Tibial artery (tissue), 4 donors: ENCODE measurements at regions not wholly inside any gene's neighbourhood (a gene's known extent, or its start where the extent isn't known, plus 50 kb on each side); places are given as distances from the start of the nearest gene placed in this dataset.

Source experiments
- DNase-seq, 2 donors: peaks; one replicate each; pipeline ENCODE4 v3.0.0-alpha.2; 2019
- H3K27ac ChIP-seq, 2 donors: fragments of 200-600 bp; sonication (generic) in 1 of 2; 1 replicate in 1 of 2; 2 replicates in 1 of 2; pipeline ENCODE4 v1.5.1; 2018 to 2019; ENCODE audit warnings: mild to moderate bottlenecking in 1 of 2
- H3K27me3 ChIP-seq, 2 donors: fragments of 200-600 bp; sonication (generic) in 1 of 2; one replicate each; pipeline versions ENCODE4 v1.5.1 to v1.6.0; 2016 to 2019
- H3K36me3 ChIP-seq, 3 donors: fragments of 200-600 bp; sonication (generic) in 2 of 3; one replicate each; pipeline ENCODE4 v1.5.1; 2016 to 2019; ENCODE audit warnings: mild to moderate bottlenecking in 2 of 3
- H3K4me1 ChIP-seq, 4 donors: fragments of 200-600 bp; sonication (generic) in 2 of 4; 1 replicate in 3 of 4; 2 replicates in 1 of 4; pipeline ENCODE4 v1.5.1; 2016 to 2019
- H3K4me3 ChIP-seq, 2 donors: fragments of 200-600 bp; sonication (generic) in 1 of 2; 1 replicate in 1 of 2; 2 replicates in 1 of 2; pipeline ENCODE4 v1.5.1; 2018 to 2019; ENCODE audit warnings: mild to moderate bottlenecking in 2 of 2
- H3K9me3 ChIP-seq, 3 donors: fragments of 200-600 bp; sonication (generic) in 1 of 3; one replicate each; pipeline ENCODE4 v1.5.1; 2016 to 2019
- intact Hi-C: fragments of 100-400 bp; cut with DNase I; formaldehyde crosslinking; loops from one replicate; pipeline ENCODE4 v1.15.0; 2023; ENCODE audit warnings: low total_unique reads
- TF ChIP-seq, protein P1 (sequence below), 2 experiments: fragments of 200-600 bp in 1 of 2; fragments of 450-650 bp in 1 of 2; IDR thresholded peaks; one replicate each; pipeline ENCODE4 v1.5.1; 2017 to 2019; ENCODE audit warnings: antibody characterized with exemption in 2 of 2, mild to moderate bottlenecking in 1 of 2, moderate library complexity in 1 of 2

DNA sequence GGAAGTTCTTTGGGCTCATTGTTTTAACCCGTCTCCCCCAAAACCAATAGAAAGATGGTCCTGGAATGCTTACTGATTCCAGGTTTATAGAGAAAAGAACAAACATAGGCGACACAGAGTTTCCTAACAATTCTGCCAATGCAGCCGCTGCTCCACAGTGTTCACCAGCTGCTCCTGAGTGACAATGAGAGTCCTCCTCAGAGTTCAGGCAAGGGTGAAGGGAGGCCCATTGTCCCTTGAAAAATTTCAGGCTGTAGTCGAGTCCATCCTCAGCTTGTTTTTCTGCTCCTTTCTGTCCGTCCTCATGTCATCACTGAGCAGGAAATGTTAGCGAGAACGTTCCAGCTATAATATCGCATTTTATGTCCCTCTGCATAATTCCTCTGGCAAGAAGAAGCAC lies 537.6 kb downstream of the TCERG1L start:
- TF ChIP-seq, protein P1, sequence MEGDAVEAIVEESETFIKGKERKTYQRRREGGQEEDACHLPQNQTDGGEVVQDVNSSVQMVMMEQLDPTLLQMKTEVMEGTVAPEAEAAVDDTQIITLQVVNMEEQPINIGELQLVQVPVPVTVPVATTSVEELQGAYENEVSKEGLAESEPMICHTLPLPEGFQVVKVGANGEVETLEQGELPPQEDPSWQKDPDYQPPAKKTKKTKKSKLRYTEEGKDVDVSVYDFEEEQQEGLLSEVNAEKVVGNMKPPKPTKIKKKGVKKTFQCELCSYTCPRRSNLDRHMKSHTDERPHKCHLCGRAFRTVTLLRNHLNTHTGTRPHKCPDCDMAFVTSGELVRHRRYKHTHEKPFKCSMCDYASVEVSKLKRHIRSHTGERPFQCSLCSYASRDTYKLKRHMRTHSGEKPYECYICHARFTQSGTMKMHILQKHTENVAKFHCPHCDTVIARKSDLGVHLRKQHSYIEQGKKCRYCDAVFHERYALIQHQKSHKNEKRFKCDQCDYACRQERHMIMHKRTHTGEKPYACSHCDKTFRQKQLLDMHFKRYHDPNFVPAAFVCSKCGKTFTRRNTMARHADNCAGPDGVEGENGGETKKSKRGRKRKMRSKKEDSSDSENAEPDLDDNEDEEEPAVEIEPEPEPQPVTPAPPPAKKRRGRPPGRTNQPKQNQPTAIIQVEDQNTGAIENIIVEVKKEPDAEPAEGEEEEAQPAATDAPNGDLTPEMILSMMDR (IDR thresholded peaks at IDR 0.05) = no peak
- no peaks in the 10 kb centered on the region for H3K4me1 ChIP-seq
- DNase-seq = no peak
- intact Hi-C loops = no loop called here
- peaks cover 0 to 8% of the 10 kb centered on the region in 2 donors for H3K27me3 ChIP-seq
- no peak overlapping the region for H3K4me3 ChIP-seq
- no peaks in the 10 kb centered on the region for H3K36me3 ChIP-seq
- peaks cover 0 to 3% (median 0%) of the 10 kb centered on the region in 3 donors for H3K9me3 ChIP-seq
- H3K27ac ChIP-seq = no peak overlapping the region

DNA sequence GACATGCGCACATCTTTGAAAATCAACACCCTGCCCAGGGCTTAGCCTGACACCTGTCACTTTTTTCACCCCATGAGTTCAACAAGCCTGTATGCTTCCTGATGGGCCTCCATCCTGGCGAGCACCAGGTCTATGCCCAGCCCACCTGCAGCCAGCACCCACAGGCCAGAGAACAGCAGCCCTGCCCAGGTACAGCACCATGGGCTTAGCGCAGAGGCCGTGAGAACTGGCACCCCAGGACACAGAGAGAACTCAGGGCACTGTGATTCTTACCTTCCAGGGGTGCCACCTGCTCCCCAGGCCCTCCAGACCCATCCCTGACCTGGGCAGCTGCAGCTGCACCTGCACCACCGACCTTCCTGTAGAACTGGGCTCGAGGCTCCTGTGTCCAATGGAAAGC lies 536.6 kb downstream of the TCERG1L start:
- Histone ChIP-seq H3K27ac (no peak overlapping the region), H3K36me3 (no peaks in the 10 kb centered on the region), H3K27me3 (peaks cover 0 to 8% of the 10 kb centered on the region in 2 donors), H3K4me3 (no peak overlapping the region), H3K9me3 (no peaks in the 10 kb centered on the region), H3K4me1 (no peaks in the 10 kb centered on the region)
- intact Hi-C loops = no loop called here
- TF ChIP-seq, protein P1 (IDR thresholded peaks at IDR 0.05) = no peak
- peak in 1 of 2 donors; percentile 25 for DNase-seq

DNA sequence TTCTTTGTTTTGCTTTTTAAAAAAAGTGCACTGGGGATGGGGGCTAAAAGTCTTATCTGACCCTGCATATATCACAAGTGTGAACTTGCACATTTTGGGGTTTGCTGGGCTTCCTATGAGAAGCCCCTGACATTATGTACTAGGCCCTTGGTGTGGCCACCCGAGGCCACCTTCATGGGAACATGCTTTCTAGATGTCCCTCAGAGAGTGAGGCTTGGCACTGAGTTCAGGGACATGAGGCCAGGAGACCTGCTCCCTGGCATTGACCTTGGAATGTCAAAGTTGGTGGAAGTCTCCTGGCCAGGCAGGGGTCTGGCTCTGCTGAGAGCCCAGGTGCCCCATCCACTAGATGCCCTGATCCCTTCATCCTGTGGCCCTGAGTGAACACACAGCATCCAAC lies 536.2 kb downstream of the TCERG1L start:
- no peak overlapping the region for H3K27ac ChIP-seq
- H3K4me1 ChIP-seq = no peaks in the 10 kb centered on the region
- intact Hi-C loops = no loop called here
- no peaks in the 10 kb centered on the region for H3K9me3 ChIP-seq
- H3K27me3 ChIP-seq = peaks cover 0 to 8% of the 10 kb centered on the region in 2 donors
- no peaks in the 10 kb centered on the region for H3K36me3 ChIP-seq
- no peak overlapping the region for H3K4me3 ChIP-seq
- peak in 1 of 2 donors; percentile 17 for DNase-seq
- TF ChIP-seq, protein P1 (IDR thresholded peaks at IDR 0.05) = no peak

DNA sequence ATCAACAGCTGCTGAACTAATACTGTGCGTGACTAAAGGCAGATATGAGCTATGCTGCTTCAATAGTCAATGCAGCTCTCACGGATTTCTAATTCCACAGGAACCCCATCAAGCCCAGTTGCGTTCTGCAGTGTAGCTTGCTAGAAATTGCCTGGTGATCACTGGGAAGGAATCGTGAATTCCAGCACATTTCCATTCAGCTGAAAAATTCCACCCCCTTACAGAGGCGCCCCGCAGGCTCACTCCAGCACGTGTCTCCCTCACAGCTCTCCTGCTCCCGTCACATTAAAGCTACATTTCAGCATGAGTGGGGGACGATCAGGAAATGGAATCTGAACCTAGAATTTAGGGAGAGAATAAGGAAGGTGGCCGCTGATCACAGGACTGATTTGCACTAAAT lies 534.8 kb downstream of the TCERG1L start:
- Histone ChIP-seq H3K27ac (no peak overlapping the region), H3K27me3 (peaks cover 0 to 8% of the 10 kb centered on the region in 2 donors)

DNA sequence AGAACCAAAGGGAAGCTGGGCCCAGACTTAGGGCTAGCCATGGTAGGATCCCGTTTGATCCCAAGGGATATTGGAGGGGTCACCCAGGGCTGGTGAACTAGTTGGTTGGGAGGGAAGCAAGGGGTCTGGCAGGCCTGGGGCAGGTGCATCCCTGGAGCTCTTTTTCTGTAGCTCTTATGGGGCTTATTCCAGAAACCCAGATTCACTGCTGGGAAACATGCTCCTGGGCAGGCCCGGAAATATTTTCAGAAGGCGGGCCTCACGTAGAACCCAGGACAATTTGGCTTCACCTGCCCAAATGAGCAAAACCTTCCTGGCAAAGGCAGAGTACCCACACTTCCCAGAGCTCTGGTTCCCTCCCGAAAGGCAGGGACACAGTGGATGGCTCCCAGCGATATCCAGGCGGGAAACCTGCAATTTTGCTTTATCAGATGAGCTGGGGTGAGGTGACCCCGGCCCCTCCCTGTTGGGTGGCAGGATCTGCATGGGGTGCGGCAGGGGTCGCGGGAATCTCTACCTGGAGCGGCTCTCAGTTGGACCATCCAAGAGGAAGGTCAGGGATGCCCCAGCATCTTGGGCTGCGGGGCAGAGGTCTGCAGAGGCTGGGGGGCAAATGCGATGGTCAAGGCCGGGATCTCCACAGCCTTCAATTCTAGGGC lies 533.9 kb downstream of the TCERG1L start:
- H3K36me3 ChIP-seq = no peaks in the 10 kb centered on the region
- H3K27me3 ChIP-seq = peaks cover 0 to 6% of the 10 kb centered on the region in 2 donors
- TF ChIP-seq, protein P1 (IDR thresholded peaks at IDR 0.05) = no peak
- no peaks in the 10 kb centered on the region for H3K4me1 ChIP-seq
- DNase-seq = peak in 1 of 2 donors; percentile 38
- intact Hi-C loops = no loop called here
- H3K4me3 ChIP-seq = no peak overlapping the region
- H3K9me3 ChIP-seq = no peaks in the 10 kb centered on the region
- H3K27ac ChIP-seq = no peak overlapping the region

More for the DNA sequence above, 534.8 kb downstream of the TCERG1L start:
- Histone ChIP-seq H3K9me3 (no peaks in the 10 kb centered on the region), H3K4me1 (no peaks in the 10 kb centered on the region), H3K36me3 (no peaks in the 10 kb centered on the region), H3K4me3 (no peak overlapping the region)
- intact Hi-C loops = no loop called here
- TF ChIP-seq, protein P1 (IDR thresholded peaks at IDR 0.05) = no peak
- peak in 1 of 2 donors; percentile 17 for DNase-seq
